ENCODE measurements at regions not wholly inside any gene's neighbourhood (a gene's known extent, or its start where the extent isn't known, plus 50 kb on each side); places are given as distances from the start of the nearest gene placed in this dataset.

GRCh38 chrX:20431486-20431885 is 164.8 kb upstream of the RPS6KA3 start:
- TF ChIP-seq ZNF561 (tag by site-specific recombination; IDR thresholded peaks at IDR 0.05; ENCODE audit: borderline replicate concordance), result no peak
- no peak for TF ChIP-seq ZNF48 (tag by site-specific recombination; IDR thresholded peaks at IDR 0.05)
- TF ChIP-seq ZNF449 (tag by site-specific recombination; IDR thresholded peaks at IDR 0.05), result no peak
- no peak for TF ChIP-seq OVOL3 (tag by site-specific recombination; IDR thresholded peaks at IDR 0.05)
- no peak for TF ChIP-seq ZFP3 (tag by site-specific recombination; IDR thresholded peaks at IDR 0.05; ENCODE audit: low read depth)
- TF ChIP-seq FEZF1 (tag by site-specific recombination; IDR thresholded peaks at IDR 0.05), result no peak
- TF ChIP-seq INSM2 (tag by site-specific recombination; IDR thresholded peaks at IDR 0.05), result no peak
